NT2/D1 (cell line): ENCODE measurements at regions not wholly inside any gene's neighbourhood (a gene's known extent, or its start where the extent isn't known, plus 50 kb on each side); places are given as distances from the start of the nearest gene placed in this dataset.

ENCODE experiments used
- SUZ12 ChIP-seq: IDR thresholded peaks from 2 replicates; pipeline ENCODE4 v1.6.1; 2011; ENCODE audit not compliant: insufficient read length, insufficient read depth; ENCODE audit errors: extremely low read depth
- YY1 ChIP-seq: IDR thresholded peaks from 2 replicates; pipeline ENCODE4 v1.6.1; 2011; ENCODE audit not compliant: insufficient read length, insufficient read depth

GRCh38 chr1:90457985-90458384, 259.1 kb downstream of the BARHL2 start:
- TF ChIP-seq SUZ12: no peak
- no peak for TF ChIP-seq YY1
